HG03520 (cell line): ENCODE measurements at regions not wholly inside any gene's neighbourhood (a gene's known extent, or its start where the extent isn't known, plus 50 kb on each side); places are given as distances from the start of the nearest gene placed in this dataset.

ENCODE experiments used
- ATAC-seq: cut with Tn5 transposase; IDR thresholded peaks from one replicate; pipeline ENCODE4 v1.9.1; 2021; ENCODE audit warnings: mild to moderate bottlenecking, moderate library complexity; ENCODE audit not compliant: unreplicated experiment

DNA sequence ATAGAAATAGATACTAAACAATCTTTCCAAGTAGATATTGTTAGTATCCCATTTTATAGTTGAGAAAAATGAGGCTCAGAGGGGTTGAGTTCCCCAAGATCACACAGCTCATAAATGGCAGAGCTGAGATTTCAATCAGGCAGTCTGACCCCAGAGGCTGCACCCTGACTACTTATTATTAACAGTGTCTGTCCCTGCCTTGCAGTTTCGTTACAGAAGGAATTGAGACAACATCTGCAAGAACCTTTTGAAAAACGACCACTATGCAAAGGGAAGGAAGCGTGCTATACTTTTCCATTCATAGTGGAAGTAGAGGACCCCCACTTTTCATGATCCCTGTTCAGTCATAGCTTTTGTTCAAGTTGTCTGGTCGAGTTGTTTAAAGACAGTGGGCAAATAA, 53.2 kb upstream of the SEC11C start:
- no peak for ATAC-seq

DNA sequence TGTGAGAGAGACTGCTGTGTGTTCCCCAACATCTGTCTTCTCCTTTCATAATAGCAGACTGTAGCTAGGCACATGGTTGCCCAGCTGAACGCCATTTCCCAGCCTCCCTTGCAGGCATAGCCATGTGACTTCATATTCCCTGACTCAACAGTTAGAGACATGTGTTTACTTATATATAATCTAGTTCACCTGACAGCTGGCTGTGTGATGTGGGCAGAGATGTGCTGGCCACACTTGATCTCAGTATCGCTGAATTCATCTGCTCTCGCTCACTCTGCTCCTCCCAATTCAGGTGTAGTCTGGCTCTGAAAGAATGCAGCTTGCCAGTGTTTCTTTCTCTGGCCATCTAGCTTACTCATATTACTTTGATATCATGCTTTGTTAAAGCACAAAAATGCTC, 52.3 kb upstream of the SEC11C start:
- no peak for ATAC-seq
